ENCODE measurements at regions not wholly inside any gene's neighbourhood (a gene's known extent, or its start where the extent isn't known, plus 50 kb on each side); places are given as distances from the start of the nearest gene placed in this dataset.

DNA sequence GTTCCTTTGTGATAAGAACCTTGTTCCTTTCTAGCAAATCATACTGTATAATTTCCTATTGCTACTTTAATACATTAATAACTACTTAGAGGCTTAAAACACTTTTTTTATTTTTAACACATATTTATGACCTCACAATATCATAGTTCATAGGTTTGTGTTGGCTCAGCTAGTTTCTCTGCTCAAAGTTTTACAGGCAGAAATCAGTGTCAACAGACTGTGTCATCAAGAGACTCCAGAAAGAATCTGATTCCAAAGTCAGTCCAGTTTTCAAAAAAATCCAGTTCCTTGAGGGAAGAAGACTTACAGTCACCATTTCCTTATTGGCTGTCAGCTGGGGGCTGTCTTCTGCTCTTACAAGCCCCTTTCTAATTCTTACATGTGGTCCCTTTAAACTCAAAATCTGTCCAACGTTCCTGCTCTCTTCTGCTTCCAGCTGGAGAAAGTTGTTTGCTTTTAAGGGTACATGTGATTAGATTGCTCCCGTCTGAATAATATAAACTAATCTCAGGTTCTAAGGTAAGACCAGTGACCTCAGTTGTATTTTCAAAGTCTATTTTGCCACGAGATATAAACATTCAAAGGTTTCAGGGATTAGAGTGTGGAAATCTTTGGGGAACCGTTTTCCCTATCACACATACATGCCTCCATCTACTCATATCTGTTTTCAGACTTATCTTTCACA, 267.3 kb upstream of the SLITRK5 start:
- no peaks in the 10 kb centered on the region for H3K4me1 Mint-ChIP-seq
- Histone ChIP-seq H3K4me1 (ENCODE audit: control insufficient read depth, insufficient read depth, low read length) (no peaks in the 10 kb centered on the region), H3K9me3 (ENCODE audit: control insufficient read depth, low read length) (no peaks in the 10 kb centered on the region), H3K9ac (ENCODE audit: extremely low read depth, low read length, poor library complexity, severe bottlenecking) (no peak overlapping the region), H3K4me3 (ENCODE audit: low read length) (no peak overlapping the region), H3K27ac (ENCODE audit: low read depth, low read length) (no peak overlapping the region), H3K27me3 (ENCODE audit: control insufficient read depth, insufficient read depth, low read length, poor library complexity, severe bottlenecking) (no peaks in the 10 kb centered on the region), H3K36me3 (ENCODE audit: control insufficient read depth, insufficient read depth, low read length) (no peaks in the 10 kb centered on the region)
- H3K36me3 Mint-ChIP-seq (ENCODE audit: low read depth): no peaks in the 10 kb centered on the region
- no peak overlapping the region for H3K27ac Mint-ChIP-seq
- H3K9me3 Mint-ChIP-seq: no peaks in the 10 kb centered on the region
- H3K4me3 Mint-ChIP-seq: no peak overlapping the region
- no peak for DNase-seq
- WGBS, 2 experiments (ENCODE audit: insufficient coverage in 1 of 2, insufficient read length in 1 of 2): 60 to 100% methylated on average over 1 to 4 of the region's 4 CpGs
- TF ChIP-seq, protein P1, sequence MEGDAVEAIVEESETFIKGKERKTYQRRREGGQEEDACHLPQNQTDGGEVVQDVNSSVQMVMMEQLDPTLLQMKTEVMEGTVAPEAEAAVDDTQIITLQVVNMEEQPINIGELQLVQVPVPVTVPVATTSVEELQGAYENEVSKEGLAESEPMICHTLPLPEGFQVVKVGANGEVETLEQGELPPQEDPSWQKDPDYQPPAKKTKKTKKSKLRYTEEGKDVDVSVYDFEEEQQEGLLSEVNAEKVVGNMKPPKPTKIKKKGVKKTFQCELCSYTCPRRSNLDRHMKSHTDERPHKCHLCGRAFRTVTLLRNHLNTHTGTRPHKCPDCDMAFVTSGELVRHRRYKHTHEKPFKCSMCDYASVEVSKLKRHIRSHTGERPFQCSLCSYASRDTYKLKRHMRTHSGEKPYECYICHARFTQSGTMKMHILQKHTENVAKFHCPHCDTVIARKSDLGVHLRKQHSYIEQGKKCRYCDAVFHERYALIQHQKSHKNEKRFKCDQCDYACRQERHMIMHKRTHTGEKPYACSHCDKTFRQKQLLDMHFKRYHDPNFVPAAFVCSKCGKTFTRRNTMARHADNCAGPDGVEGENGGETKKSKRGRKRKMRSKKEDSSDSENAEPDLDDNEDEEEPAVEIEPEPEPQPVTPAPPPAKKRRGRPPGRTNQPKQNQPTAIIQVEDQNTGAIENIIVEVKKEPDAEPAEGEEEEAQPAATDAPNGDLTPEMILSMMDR (conservative IDR thresholded peaks at IDR 0.05): no peak
- no peaks in the 10 kb centered on the region for H3K27me3 Mint-ChIP-seq (ENCODE audit: insufficient read depth)

DNA sequence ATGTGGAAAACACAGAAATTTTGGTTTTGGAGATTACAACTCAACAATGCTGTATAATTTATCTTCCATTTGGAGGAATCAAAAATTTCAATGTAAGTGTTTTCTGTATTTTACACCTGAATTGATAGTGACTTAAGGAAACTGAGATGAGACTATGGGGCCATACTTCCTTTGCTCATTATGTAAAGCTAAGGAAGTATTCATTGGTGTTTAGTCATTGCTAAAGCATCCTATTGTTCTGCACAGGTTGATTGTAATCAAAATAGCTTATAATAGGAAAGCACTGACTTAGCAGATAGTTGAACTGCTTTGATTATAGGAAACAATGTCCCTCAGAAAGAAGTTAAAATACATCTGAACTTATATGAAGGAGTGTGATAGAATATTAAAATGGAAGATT, 244.4 kb upstream of the SLITRK5 start:
- no peak for DNase-seq
- H3K4me1 ChIP-seq (ENCODE audit: control insufficient read depth, insufficient read depth, low read length): no peaks in the 10 kb centered on the region
- no peak overlapping the region for H3K4me3 ChIP-seq (ENCODE audit: low read length)
- no peak overlapping the region for H3K9ac ChIP-seq (ENCODE audit: extremely low read depth, low read length, poor library complexity, severe bottlenecking)
- Mint-ChIP-seq H3K4me1 (peaks cover 2% of the 10 kb centered on the region), H3K9me3 (no peaks in the 10 kb centered on the region), H3K27ac (no peak overlapping the region), H3K4me3 (no peak overlapping the region), H3K36me3 (ENCODE audit: low read depth) (no peaks in the 10 kb centered on the region), H3K27me3 (ENCODE audit: insufficient read depth) (no peaks in the 10 kb centered on the region)
- H3K27ac ChIP-seq (ENCODE audit: low read depth, low read length): no peak overlapping the region
- no peaks in the 10 kb centered on the region for H3K36me3 ChIP-seq (ENCODE audit: control insufficient read depth, insufficient read depth, low read length)
- H3K27me3 ChIP-seq (ENCODE audit: control insufficient read depth, insufficient read depth, low read length, poor library complexity, severe bottlenecking): no peaks in the 10 kb centered on the region
- no peaks in the 10 kb centered on the region for H3K9me3 ChIP-seq (ENCODE audit: control insufficient read depth, low read length)
- TF ChIP-seq, protein P1 (conservative IDR thresholded peaks at IDR 0.05): no peak

DNA sequence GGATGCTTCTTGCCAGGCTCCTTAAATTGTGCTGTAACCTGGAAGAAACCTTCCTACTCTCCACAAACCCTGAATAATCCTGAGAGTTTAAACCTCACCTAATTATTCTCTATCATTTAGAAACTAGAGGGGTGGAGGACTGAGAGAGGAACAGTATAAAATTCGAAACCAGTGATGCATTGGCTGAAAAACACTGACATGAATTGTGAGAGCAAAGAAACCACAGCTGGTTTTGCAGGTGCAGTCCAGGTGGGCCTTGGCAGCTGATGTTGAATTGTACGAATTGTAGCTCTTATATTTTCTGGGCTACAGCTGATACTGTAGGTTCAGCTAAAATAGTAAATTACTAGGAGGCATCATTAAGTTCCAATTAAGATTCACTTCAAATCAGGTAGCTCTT, 227.0 kb upstream of the SLITRK5 start:
- WGBS, 2 experiments (ENCODE audit: insufficient coverage in 1 of 2, insufficient read length in 1 of 2): 86 to 88% methylated on average over 1 to 2 of the region's 2 CpGs
- Mint-ChIP-seq H3K9me3 (no peaks in the 10 kb centered on the region), H3K4me1 (no peaks in the 10 kb centered on the region), H3K27ac (no peak overlapping the region), H3K36me3 (ENCODE audit: low read depth) (no peaks in the 10 kb centered on the region), H3K4me3 (no peak overlapping the region), H3K27me3 (ENCODE audit: insufficient read depth) (no peaks in the 10 kb centered on the region)
- H3K27me3 ChIP-seq (ENCODE audit: control insufficient read depth, insufficient read depth, low read length, poor library complexity, severe bottlenecking): no peaks in the 10 kb centered on the region
- H3K9me3 ChIP-seq (ENCODE audit: control insufficient read depth, low read length): no peaks in the 10 kb centered on the region
- DNase-seq: no peak
- TF ChIP-seq, protein P1 (conservative IDR thresholded peaks at IDR 0.05): no peak
- H3K27ac ChIP-seq (ENCODE audit: low read depth, low read length): no peak overlapping the region
- no peak overlapping the region for H3K4me3 ChIP-seq (ENCODE audit: low read length)
- no peaks in the 10 kb centered on the region for H3K36me3 ChIP-seq (ENCODE audit: control insufficient read depth, insufficient read depth, low read length)
- H3K9ac ChIP-seq (ENCODE audit: extremely low read depth, low read length, poor library complexity, severe bottlenecking): no peak overlapping the region
- H3K4me1 ChIP-seq (ENCODE audit: control insufficient read depth, insufficient read depth, low read length): no peaks in the 10 kb centered on the region

All from endodermal cell (in vitro differentiated cells).